ENCODE measurements at regions not wholly inside any gene's neighbourhood (a gene's known extent, or its start where the extent isn't known, plus 50 kb on each side); places are given as distances from the start of the nearest gene placed in this dataset.
"Not testable (repeated sequence)": the region's sequence is repeated elsewhere in the genome, so short reads cannot be mapped to it uniquely, and the experiment has no call there.

- DNase-seq: no peak
These were observed 347.6 kb downstream of the PTPRC start for GRCh38 chr1:198986442-198986841.

- no peak for DNase-seq
These were observed 363.8 kb downstream of the PTPRC start for GRCh38 chr1:199002661-199003060.

- no peak for DNase-seq
These were observed 368.6 kb downstream of the PTPRC start for GRCh38 chr1:199007423-199007822.

- no peak for DNase-seq
These were observed 370.6 kb downstream of the PTPRC start for GRCh38 chr1:199009447-199009846.

- DNase-seq: no peak
These were observed 371.7 kb downstream of the PTPRC start for GRCh38 chr1:199010492-199010891.

- no peak for DNase-seq
These were observed 372.1 kb downstream of the PTPRC start for GRCh38 chr1:199010933-199011332.

GRCh38 chr1:199015799-199016198, 377.0 kb downstream of the PTPRC start:
- DNase-seq: no peak

GRCh38 chr1:199018471-199019135, 379.8 kb downstream of the PTPRC start:
- DNase-seq: no peak

- no peak for DNase-seq
These were observed 381.2 kb downstream of the PTPRC start for GRCh38 chr1:199020051-199020450.

- DNase-seq: no peak
These were observed 382.1 kb downstream of the PTPRC start for GRCh38 chr1:199020904-199021303.

GRCh38 chr1:199029401-199029800, 390.6 kb downstream of the PTPRC start:
- DNase-seq: no peak

GRCh38 chr1:199029855-199030254, 391.0 kb downstream of the PTPRC start:
- no peak for DNase-seq

- not testable (repeated sequence) for DNase-seq
These were observed 391.7 kb downstream of the PTPRC start for GRCh38 chr1:199030541-199030940.

GRCh38 chr1:199031170-199031569, 392.3 kb downstream of the PTPRC start:
- not testable (repeated sequence) for DNase-seq

GRCh38 chr1:199032479-199032878, 393.6 kb downstream of the PTPRC start:
- not testable (repeated sequence) for DNase-seq

- DNase-seq: no peak
These were observed 394.8 kb downstream of the PTPRC start for GRCh38 chr1:199033661-199034060.

GRCh38 chr1:199038156-199038555, 399.3 kb downstream of the PTPRC start:
- no peak for DNase-seq

GRCh38 chr1:199040076-199040905, 401.5 kb downstream of the PTPRC start:
- DNase-seq: no peak

- DNase-seq: no peak
These were observed 402.5 kb downstream of the PTPRC start for GRCh38 chr1:199041173-199041914.

- DNase-seq: no peak
These were observed 403.4 kb downstream of the PTPRC start for GRCh38 chr1:199042193-199042592.

GRCh38 chr1:199044191-199044590, 405.4 kb downstream of the PTPRC start:
- no peak for DNase-seq

GRCh38 chr1:199046618-199047017, 407.8 kb downstream of the PTPRC start:
- no peak for DNase-seq

GRCh38 chr1:199054694-199055093, 415.9 kb downstream of the PTPRC start:
- DNase-seq: no peak

GRCh38 chr1:199057322-199057721, 418.5 kb downstream of the PTPRC start:
- no peak for DNase-seq

Measured in midbrain (tissue), 1 donor.